H1 (cell line): ENCODE measurements at regions not wholly inside any gene's neighbourhood (a gene's known extent, or its start where the extent isn't known, plus 50 kb on each side); places are given as distances from the start of the nearest gene placed in this dataset.

Source experiments
- CTCF ChIA-PET: fragments of 300-600 bp; sonication (Branson Sonifier 250); formaldehyde crosslinking; loops from one replicate; lab custom pipeline; 2021; ENCODE audit not compliant: partially characterized antibody; lab: Charles Lee
- POLR2A ChIA-PET: fragments of 300-600 bp; sonication (Branson Sonifier 250); formaldehyde crosslinking; loops from one replicate; lab custom pipeline; 2021; ENCODE audit warnings: inconsistent platforms; ENCODE audit not compliant: partially characterized antibody; lab: Charles Lee
- DNase-seq, 2 experiments: peaks; one replicate each; pipeline versions ENCODE4 v3.0.0 to v3.0.0-alpha.2; 2010 to 2022; ENCODE audit warnings: low spot score in 2 of 2, low read depth in 1 of 2, mixed read lengths in 1 of 2
- FAIRE-seq: peaks from 2 replicates; lab custom pipeline; 2011; peaks lifted over from hg19 to GRCh38; lab: Jason Lieb, UNC
- H2AFZ ChIP-seq: 2 replicates; pipeline ENCODE4 v1.8.1; 2012; ENCODE audit warnings: low read length, inconsistent platforms
- H2AK5ac ChIP-seq: 2 replicates; pipeline ENCODE4 v1.6.1; 2013; ENCODE audit warnings: low read depth, low read length
- H2BK120ac ChIP-seq: replicated peaks from 2 replicates; pipeline ENCODE3; 2013; ENCODE audit warnings: low read depth, low read length, inconsistent platforms
- H2BK12ac ChIP-seq: 2 replicates; pipeline ENCODE4 v1.6.1; 2013; ENCODE audit warnings: low read depth, low read length
- H2BK15ac ChIP-seq: 2 replicates; pipeline ENCODE4 v1.6.1; 2013; ENCODE audit warnings: low read length
- H2BK20ac ChIP-seq: 2 replicates; pipeline ENCODE4 v1.6.1; 2013; ENCODE audit warnings: low read length
- H2BK5ac ChIP-seq: 2 replicates; pipeline ENCODE4 v1.6.1; 2013; ENCODE audit warnings: low read depth, low read length
- H3K14ac ChIP-seq: 2 replicates; pipeline ENCODE4 v1.6.1; 2013; ENCODE audit warnings: inconsistent platforms; ENCODE audit not compliant: insufficient read length
- H3K18ac ChIP-seq: 2 replicates; pipeline ENCODE4 v1.6.1; 2013; ENCODE audit warnings: low read length; ENCODE audit errors: extremely low read depth
- H3K23ac ChIP-seq: 2 replicates; pipeline ENCODE4 v1.6.1; 2013; ENCODE audit warnings: inconsistent platforms; ENCODE audit not compliant: insufficient read length
- H3K23me2 ChIP-seq: 2 replicates; pipeline ENCODE4 v1.6.1; 2013; ENCODE audit warnings: low read depth, low read length
- H3K27ac ChIP-seq: 2 replicates; pipeline ENCODE4 v1.6.1; 2011; ENCODE audit warnings: low read depth, low read length, inconsistent platforms
- H3K27me3 ChIP-seq, 4 experiments: replicated peaks in 1 of 4; 1 replicate in 1 of 4; 2 replicates in 3 of 4; pipeline versions ENCODE4 v1.6.1 to v1.8.1; 2011 to 2013; ENCODE audit warnings: low read length in 3 of 4, mild to moderate bottlenecking in 3 of 4, inconsistent platforms in 2 of 4, mixed read lengths in 2 of 4, moderate library complexity in 1 of 4; ENCODE audit not compliant: control insufficient read depth in 3 of 4, insufficient read depth in 3 of 4; ENCODE audit errors: extremely low read depth in 1 of 4
- H3K36me3 ChIP-seq, 4 experiments: 2 replicates each; pipeline versions ENCODE4 v1.6.1 to v1.8.1; 2011 to 2013; ENCODE audit warnings: mild to moderate bottlenecking in 4 of 4, low read length in 3 of 4, moderate library complexity in 2 of 4, control low read depth in 1 of 4, inconsistent platforms in 1 of 4; ENCODE audit not compliant: insufficient read depth in 4 of 4, control insufficient read depth in 2 of 4
- H3K4ac ChIP-seq: replicated peaks from 2 replicates; pipeline ENCODE3; 2013; ENCODE audit warnings: low read length, low read depth, mixed read lengths, inconsistent platforms; ENCODE audit not compliant: insufficient read length
- H3K4me1 ChIP-seq, 4 experiments: replicated peaks in 1 of 4; 1 replicate in 1 of 4; 2 replicates in 3 of 4; pipeline versions ENCODE4 v1.6.1 to v1.8.1; 2011 to 2013; ENCODE audit warnings: low read length in 3 of 4, inconsistent platforms in 2 of 4, mixed read lengths in 1 of 4; ENCODE audit not compliant: insufficient read depth in 4 of 4, control insufficient read depth in 3 of 4
- H3K4me2 ChIP-seq, 2 experiments: 2 replicates each; pipeline versions ENCODE4 v1.6.1 to v1.8.1; 2011 to 2013; ENCODE audit warnings: low read depth in 2 of 2, low read length in 2 of 2, control low read depth in 1 of 2, inconsistent platforms in 1 of 2, mild to moderate bottlenecking in 1 of 2; ENCODE audit not compliant: insufficient read depth in 1 of 2
- H3K4me3 ChIP-seq, 4 experiments: fragments of 200-600, 300-600 bp in 1 of 4; sonication (generic), shearing (Covaris generic), sonication (Bioruptor Twin) in 1 of 4; 2 replicates each; pipeline versions ENCODE4 v1.5.1 to v1.8.1; 2011 to 2016; ENCODE audit warnings: low read length in 4 of 4, low read depth in 3 of 4, control low read depth in 2 of 4, inconsistent platforms in 2 of 4, mild to moderate bottlenecking in 2 of 4, mixed read lengths in 1 of 4, moderate library complexity in 1 of 4; ENCODE audit not compliant: insufficient read depth in 2 of 4; ENCODE audit errors: extremely low read depth in 1 of 4
- H3K56ac ChIP-seq: replicated peaks from 2 replicates; pipeline ENCODE3; 2013; ENCODE audit warnings: low read depth, mild to moderate bottlenecking, mixed read lengths, low read length, inconsistent platforms; ENCODE audit not compliant: insufficient read length
- H3K79me1 ChIP-seq: 2 replicates; pipeline ENCODE4 v1.6.1; 2013; ENCODE audit warnings: low read depth, low read length, control low read depth
- H3K79me2 ChIP-seq, 2 experiments: 2 replicates each; pipeline versions ENCODE4 v1.6.1 to v1.8.1; 2012 to 2013; ENCODE audit warnings: low read length in 2 of 2, mild to moderate bottlenecking in 2 of 2, inconsistent platforms in 1 of 2; ENCODE audit not compliant: insufficient read depth in 2 of 2, control insufficient read depth in 1 of 2
- H3K9ac ChIP-seq, 4 experiments: replicated peaks in 1 of 4; 1 replicate in 1 of 4; 2 replicates in 3 of 4; pipeline versions ENCODE4 v1.6.1 to v1.8.1; 2011 to 2013; ENCODE audit warnings: low read depth in 3 of 4, low read length in 3 of 4, control low read depth in 2 of 4, mild to moderate bottlenecking in 2 of 4, moderate library complexity in 2 of 4, inconsistent platforms in 1 of 4; ENCODE audit errors: extremely low read depth in 1 of 4
- H3K9me3 ChIP-seq, 2 experiments: 2 replicates each; pipeline versions ENCODE4 v1.6.1 to v1.8.1; 2012 to 2013; ENCODE audit warnings: mild to moderate bottlenecking in 2 of 2, moderate library complexity in 2 of 2, control low read depth in 1 of 2, inconsistent platforms in 1 of 2, low read depth in 1 of 2, low read length in 1 of 2, mixed read lengths in 1 of 2; ENCODE audit not compliant: insufficient read depth in 2 of 2
- H4K20me1 ChIP-seq, 2 experiments: replicated peaks in 1 of 2; 2 replicates each; pipeline versions ENCODE3 to v1.8.1; 2011 to 2013; ENCODE audit warnings: inconsistent platforms in 2 of 2, low read length in 2 of 2, mild to moderate bottlenecking in 1 of 2; ENCODE audit not compliant: insufficient read depth in 2 of 2, control insufficient read depth in 1 of 2
- H4K5ac ChIP-seq: 2 replicates; pipeline ENCODE4 v1.6.1; 2013; ENCODE audit warnings: low read length, low read depth, mixed read lengths, inconsistent platforms; ENCODE audit not compliant: insufficient read length
- H4K8ac ChIP-seq: 2 replicates; pipeline ENCODE4 v1.8.0; 2013; ENCODE audit warnings: mild to moderate bottlenecking, moderate library complexity, low read length, inconsistent platforms; ENCODE audit not compliant: insufficient read depth; ENCODE audit errors: extremely low read depth
- H4K91ac ChIP-seq: replicated peaks from 2 replicates; pipeline ENCODE3; 2013; ENCODE audit warnings: low read length, mixed read lengths, inconsistent platforms; ENCODE audit not compliant: insufficient read length
- EGR1 ChIP-seq: IDR thresholded peaks from 2 replicates; pipeline ENCODE4 v1.6.1; 2011; ENCODE audit warnings: low read depth, low read length, borderline replicate concordance
- GTF2F1 ChIP-seq: IDR thresholded peaks from 2 replicates; pipeline ENCODE4 v1.6.1; 2012; ENCODE audit warnings: low read depth, low read length, improper control_type of control experiment, borderline replicate concordance
- KDM4A ChIP-seq: IDR thresholded peaks from one replicate; pipeline ENCODE4 v1.7.1; 2012; ENCODE audit warnings: low read depth, mild to moderate bottlenecking, moderate library complexity, low read length, inconsistent platforms; ENCODE audit not compliant: severe bottlenecking
- SIX5 ChIP-seq: IDR thresholded peaks from 2 replicates; pipeline ENCODE4 v1.6.1; 2011; ENCODE audit warnings: mild to moderate bottlenecking, low read depth, low read length
- WGBS, 2 experiments: shearing (Covaris generic) in 1 of 2; methylation state at CpG; one replicate each; pipeline versions ENCODE4 v1.1.6 to v1.1.7; 2013 to 2015; ENCODE audit warnings: low lambda C conversion rate in 2 of 2, mixed read lengths in 2 of 2, inconsistent platforms in 1 of 2, low coverage in 1 of 2, missing lambda C conversion rate in 1 of 2; ENCODE audit not compliant: insufficient replicate concordance in 2 of 2, insufficient coverage in 1 of 2, insufficient read length in 1 of 2; ENCODE audit errors: extremely low coverage in 1 of 2, missing lambda C conversion rate in 1 of 2; 5-methylcytosine and 5-hydroxymethylcytosine counted together

DNA sequence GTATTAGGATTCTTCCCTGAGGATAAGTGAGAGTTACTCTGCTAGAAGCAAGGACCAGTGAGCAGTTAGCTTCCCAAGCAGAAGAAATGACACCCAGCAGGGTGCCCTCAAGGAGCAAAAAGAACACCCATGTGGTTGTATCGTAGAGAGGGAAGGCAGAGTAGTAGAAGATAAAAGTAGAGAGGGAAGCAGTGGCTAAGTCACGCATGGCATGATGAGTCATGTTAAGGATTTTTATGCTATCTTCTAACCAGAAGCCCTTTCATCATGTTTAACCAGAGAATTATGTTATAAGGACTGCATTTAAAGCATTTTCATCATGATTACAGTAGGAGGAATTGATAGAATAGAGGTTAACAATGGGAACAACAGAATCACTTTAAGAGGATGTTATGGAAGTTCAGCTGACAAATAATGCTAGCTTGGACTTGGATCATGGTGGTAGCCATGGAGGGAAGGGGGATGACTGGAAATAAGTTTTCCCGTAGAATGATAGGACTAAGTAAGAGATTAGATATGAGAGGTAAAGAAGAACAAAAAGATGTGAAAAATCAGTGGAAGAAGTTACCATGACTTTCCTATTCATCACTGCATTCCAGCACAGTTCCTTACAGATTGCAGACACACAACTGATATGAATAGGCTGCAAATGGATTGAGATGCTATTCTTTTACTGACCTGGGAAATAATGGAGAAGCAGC lies 383.5 kb upstream of the INTU start:
- Histone ChIP-seq H3K14ac (no peak overlapping the region), H2BK15ac (no peak overlapping the region), H3K4me2 (no peak overlapping the region), H2BK5ac (no peak overlapping the region), H3K4me1 (no peaks in the 10 kb centered on the region), H4K20me1 (no peaks in the 10 kb centered on the region), H4K8ac (no peak overlapping the region), H3K9me3 (no peaks in the 10 kb centered on the region), H3K4me3 (no peak overlapping the region), H3K79me1 (no peaks in the 10 kb centered on the region), H2BK20ac (no peak overlapping the region), H3K27me3 (no peaks in the 10 kb centered on the region), H2BK12ac (no peak overlapping the region), H3K23me2 (no peaks in the 10 kb centered on the region), H2AFZ (no peak overlapping the region), H4K91ac (no peak overlapping the region), H3K36me3 (no peaks in the 10 kb centered on the region), H3K79me2 (no peaks in the 10 kb centered on the region), H3K23ac (no peak overlapping the region), H3K9ac (no peak overlapping the region), H4K5ac (no peak overlapping the region), H3K18ac (no peak overlapping the region), H3K4ac (no peak overlapping the region), H3K27ac (no peak overlapping the region), H2BK120ac (no peak overlapping the region), H3K56ac (no peak overlapping the region), H2AK5ac (no peak overlapping the region)
- ChIA-PET CTCF (interaction anchor here (0.6 kb wide), 1 partner anchor 275 kb away, joined by 3 read pairs; no protein-coding TSS in a partner anchor), POLR2A (no interaction called here)
- no peak for TF ChIP-seq SIX5
- TF ChIP-seq GTF2F1, result no peak
- TF ChIP-seq KDM4A, result no peak
- no peak for TF ChIP-seq EGR1
- DNase-seq, result no peak
- FAIRE-seq, result no peak
- 90% methylated on average over 3 of the region's 3 CpGs; no CpG with 5 or more reads in 1 of the 2 experiments for WGBS, 2 experiments
